SU-DHL-6 (cell line): ENCODE measurements at regions not wholly inside any gene's neighbourhood (a gene's known extent, or its start where the extent isn't known, plus 50 kb on each side); places are given as distances from the start of the nearest gene placed in this dataset.

Source experiments
- H2AFZ ChIP-seq: fragments of 200-600 bp; sonication (generic); 2 replicates; pipeline ENCODE4 v1.6.1; 2014; ENCODE audit warnings: low read depth, mild to moderate bottlenecking, moderate library complexity, mixed read lengths, antibody characterized with exemption, low read length; ENCODE audit not compliant: severe bottlenecking
- H3F3A ChIP-seq: fragments of 200-600 bp; shearing (Covaris generic); 2 replicates; pipeline ENCODE4 v1.6.0; 2016; ENCODE audit warnings: antibody characterized with exemption, mild to moderate bottlenecking; ENCODE audit not compliant: insufficient read depth
- H3K27ac ChIP-seq: fragments of 200-600 bp; sonication (generic); 2 replicates; pipeline ENCODE4 v1.5.1; 2016; ENCODE audit warnings: low read depth, mild to moderate bottlenecking, low read length, moderate library complexity, mixed read lengths
- H3K27me3 ChIP-seq: fragments of 200-600 bp; sonication (generic), shearing (Covaris generic); 2 replicates; pipeline ENCODE4 v1.6.0; 2014; ENCODE audit warnings: mild to moderate bottlenecking, low read length
- H3K36me3 ChIP-seq: fragments of 200-600 bp; sonication (generic); 2 replicates; pipeline ENCODE4 v1.6.1; 2014; ENCODE audit warnings: mild to moderate bottlenecking, low read length, mixed read lengths
- H3K4me2 ChIP-seq: fragments of 300-600, 200-600 bp; shearing (Covaris generic), sonication (generic); 2 replicates; pipeline ENCODE4 v1.6.0; 2014; ENCODE audit warnings: low read length, low read depth, mild to moderate bottlenecking; ENCODE audit not compliant: poor library complexity, severe bottlenecking
- H3K4me3 ChIP-seq: fragments of 200-600 bp; sonication (generic); 2 replicates; pipeline ENCODE4 v1.5.1; 2014; ENCODE audit warnings: antibody characterized with exemption, low read length, mild to moderate bottlenecking, mixed read lengths; ENCODE audit not compliant: insufficient read depth, poor library complexity, severe bottlenecking
- H3K79me2 ChIP-seq: fragments of 200-600 bp; sonication (generic); 2 replicates; pipeline ENCODE4 v1.6.1; 2014; ENCODE audit warnings: mild to moderate bottlenecking, low read length, moderate library complexity; ENCODE audit not compliant: insufficient read depth
- H3K9ac ChIP-seq: fragments of 200-600 bp; sonication (generic); 2 replicates; pipeline ENCODE4 v1.7.0; 2014; ENCODE audit warnings: mild to moderate bottlenecking, low read length
- H3K9me2 ChIP-seq: fragments of 200-600 bp; sonication (generic); replicated peaks from 2 replicates; pipeline ENCODE4 v1.6.1; 2014; ENCODE audit warnings: low read length; ENCODE audit not compliant: insufficient read depth
- H3K9me3 ChIP-seq: fragments of 200-600 bp; sonication (generic); 2 replicates; pipeline ENCODE4 v1.6.1; 2014; ENCODE audit warnings: low read length, mixed read lengths; ENCODE audit not compliant: insufficient read depth
- H4K20me1 ChIP-seq: fragments of 200-600 bp; sonication (generic); 2 replicates; pipeline ENCODE4 v1.6.1; 2014; ENCODE audit warnings: low read depth, mild to moderate bottlenecking, antibody characterized with exemption, low read length, moderate library complexity, mixed read lengths
- EZH2phosphoT487 ChIP-seq: fragments of 200-600 bp; sonication (generic), shearing (Covaris generic); conservative IDR thresholded peaks from 2 replicates; pipeline ENCODE4 v1.6.1; 2018; ENCODE audit warnings: mild to moderate bottlenecking, antibody characterized with exemption, low read length, moderate library complexity, mixed read lengths
- TF ChIP-seq, protein P1 (sequence below): fragments of 200-600 bp; sonication (generic); IDR thresholded peaks from one replicate; pipeline ENCODE4 v1.5.1; 2017; ENCODE audit warnings: antibody characterized with exemption, mild to moderate bottlenecking, low read length, moderate library complexity; ENCODE audit not compliant: insufficient read depth, poor library complexity, severe bottlenecking

GRCh38 chr14:97428808-97429440 is 631.7 kb downstream of the VRK1 start:
- H4K20me1 ChIP-seq: no peaks in the 10 kb centered on the region
- H3K4me3 ChIP-seq: no peak overlapping the region
- no peaks in the 10 kb centered on the region for H3K36me3 ChIP-seq
- TF ChIP-seq EZH2phosphoT487: no peak
- no peaks in the 10 kb centered on the region for H3K9me2 ChIP-seq
- no peaks in the 10 kb centered on the region for H3K9me3 ChIP-seq
- no peaks in the 10 kb centered on the region for H3F3A ChIP-seq
- no peak overlapping the region for H2AFZ ChIP-seq
- no peak overlapping the region for H3K9ac ChIP-seq
- no peak overlapping the region for H3K27ac ChIP-seq
- no peak overlapping the region for H3K4me2 ChIP-seq
- H3K79me2 ChIP-seq: no peaks in the 10 kb centered on the region
- H3K27me3 ChIP-seq: no peaks in the 10 kb centered on the region

DNA sequence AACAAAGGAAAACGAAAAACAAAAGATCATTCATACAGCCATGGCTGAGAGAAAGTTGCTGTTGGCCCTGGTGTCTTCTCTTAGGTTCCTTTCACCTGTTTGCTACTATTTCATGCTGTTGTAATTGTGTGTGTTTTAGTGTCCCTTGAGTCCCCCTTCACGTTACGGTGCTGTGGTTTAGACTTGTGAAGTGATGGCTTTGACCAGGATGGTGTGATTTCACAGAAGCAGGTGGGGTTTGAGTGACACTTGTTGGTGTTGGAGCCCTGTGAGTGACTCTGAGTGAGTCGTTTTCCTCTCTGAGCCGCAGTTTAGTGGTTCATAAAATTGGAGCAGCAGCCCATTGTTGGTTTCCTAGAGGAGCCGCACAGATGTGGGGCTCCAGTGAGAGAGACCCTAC is 635.4 kb downstream of the VRK1 start:
- no peaks in the 10 kb centered on the region for H3K36me3 ChIP-seq
- no peaks in the 10 kb centered on the region for H3K79me2 ChIP-seq
- no peaks in the 10 kb centered on the region for H3K9me2 ChIP-seq
- no peak overlapping the region for H2AFZ ChIP-seq
- no peaks in the 10 kb centered on the region for H3K9me3 ChIP-seq
- H3K4me2 ChIP-seq: no peak overlapping the region
- no peak overlapping the region for H3K27ac ChIP-seq
- H3F3A ChIP-seq: no peaks in the 10 kb centered on the region
- TF ChIP-seq EZH2phosphoT487: no peak
- TF ChIP-seq, protein P1, sequence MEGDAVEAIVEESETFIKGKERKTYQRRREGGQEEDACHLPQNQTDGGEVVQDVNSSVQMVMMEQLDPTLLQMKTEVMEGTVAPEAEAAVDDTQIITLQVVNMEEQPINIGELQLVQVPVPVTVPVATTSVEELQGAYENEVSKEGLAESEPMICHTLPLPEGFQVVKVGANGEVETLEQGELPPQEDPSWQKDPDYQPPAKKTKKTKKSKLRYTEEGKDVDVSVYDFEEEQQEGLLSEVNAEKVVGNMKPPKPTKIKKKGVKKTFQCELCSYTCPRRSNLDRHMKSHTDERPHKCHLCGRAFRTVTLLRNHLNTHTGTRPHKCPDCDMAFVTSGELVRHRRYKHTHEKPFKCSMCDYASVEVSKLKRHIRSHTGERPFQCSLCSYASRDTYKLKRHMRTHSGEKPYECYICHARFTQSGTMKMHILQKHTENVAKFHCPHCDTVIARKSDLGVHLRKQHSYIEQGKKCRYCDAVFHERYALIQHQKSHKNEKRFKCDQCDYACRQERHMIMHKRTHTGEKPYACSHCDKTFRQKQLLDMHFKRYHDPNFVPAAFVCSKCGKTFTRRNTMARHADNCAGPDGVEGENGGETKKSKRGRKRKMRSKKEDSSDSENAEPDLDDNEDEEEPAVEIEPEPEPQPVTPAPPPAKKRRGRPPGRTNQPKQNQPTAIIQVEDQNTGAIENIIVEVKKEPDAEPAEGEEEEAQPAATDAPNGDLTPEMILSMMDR: no peak
- H4K20me1 ChIP-seq: no peaks in the 10 kb centered on the region
- no peak overlapping the region for H3K9ac ChIP-seq
- no peaks in the 10 kb centered on the region for H3K27me3 ChIP-seq
- H3K4me3 ChIP-seq: no peak overlapping the region

DNA sequence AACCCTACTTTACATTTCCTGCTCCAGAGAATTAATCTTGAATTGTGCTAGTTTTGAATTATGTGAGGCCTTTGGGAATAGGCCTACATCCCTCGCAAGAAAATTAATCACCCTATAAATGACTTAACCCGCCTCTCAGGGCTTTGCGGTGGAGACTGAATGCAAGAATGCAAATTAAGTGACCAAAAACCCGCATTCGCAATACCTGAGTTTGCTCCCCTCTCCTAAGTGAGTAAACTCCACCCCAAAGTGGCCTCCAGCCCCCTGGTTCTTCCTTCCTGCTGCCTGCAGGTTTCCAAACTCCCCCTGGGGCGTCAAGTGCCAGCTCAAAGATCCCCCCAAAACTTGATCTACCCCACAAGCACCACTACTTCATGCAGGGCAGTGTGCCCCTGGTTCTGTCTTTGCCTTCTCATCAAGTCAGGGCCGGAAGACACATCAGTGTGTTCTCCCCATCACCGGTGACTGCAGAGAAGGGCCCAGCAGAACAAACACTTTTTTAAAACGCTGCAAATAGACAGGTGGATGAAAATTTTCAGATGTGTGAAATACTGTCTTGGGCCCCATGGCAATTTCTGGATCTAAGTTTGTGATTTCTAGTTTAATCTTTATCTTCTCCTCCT is 644.7 kb downstream of the VRK1 start:
- H3K36me3 ChIP-seq: no peaks in the 10 kb centered on the region
- H3K9me2 ChIP-seq: no peaks in the 10 kb centered on the region
- no peak overlapping the region for H3K9ac ChIP-seq
- H2AFZ ChIP-seq: no peak overlapping the region
- no peaks in the 10 kb centered on the region for H3K9me3 ChIP-seq
- H3K27ac ChIP-seq: no peak overlapping the region
- no peaks in the 10 kb centered on the region for H4K20me1 ChIP-seq
- H3F3A ChIP-seq: no peaks in the 10 kb centered on the region
- TF ChIP-seq EZH2phosphoT487: no peak
- TF ChIP-seq, protein P1: no peak
- no peaks in the 10 kb centered on the region for H3K79me2 ChIP-seq
- no peak overlapping the region for H3K4me2 ChIP-seq
- H3K4me3 ChIP-seq: no peak overlapping the region
- no peaks in the 10 kb centered on the region for H3K27me3 ChIP-seq

DNA sequence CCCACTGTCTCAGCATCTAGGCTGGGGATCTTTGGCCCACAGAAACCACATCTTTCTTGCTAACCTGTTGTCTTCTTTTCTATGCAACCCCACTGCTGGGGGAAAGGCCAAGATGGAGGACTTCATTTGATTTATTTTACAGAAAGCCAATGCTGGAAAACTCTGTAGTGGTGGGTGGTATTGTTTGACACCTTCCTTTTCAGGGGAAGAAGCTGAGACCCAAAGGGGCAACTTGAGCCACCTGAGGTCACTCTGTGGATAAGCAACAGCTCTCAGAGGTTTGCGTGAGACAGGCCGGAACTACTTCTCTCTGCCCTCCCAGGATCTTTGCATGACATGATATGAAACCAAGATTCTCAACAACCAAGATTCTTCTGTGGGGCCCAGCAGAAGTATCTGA is 645.2 kb downstream of the VRK1 start:
- H3K36me3 ChIP-seq: no peaks in the 10 kb centered on the region
- TF ChIP-seq, protein P1: no peak
- no peak for TF ChIP-seq EZH2phosphoT487
- H4K20me1 ChIP-seq: no peaks in the 10 kb centered on the region
- H3F3A ChIP-seq: no peaks in the 10 kb centered on the region
- H3K4me2 ChIP-seq: no peak overlapping the region
- no peak overlapping the region for H2AFZ ChIP-seq
- H3K27me3 ChIP-seq: no peaks in the 10 kb centered on the region
- H3K4me3 ChIP-seq: no peak overlapping the region
- H3K9me3 ChIP-seq: no peaks in the 10 kb centered on the region
- no peaks in the 10 kb centered on the region for H3K79me2 ChIP-seq
- no peaks in the 10 kb centered on the region for H3K9me2 ChIP-seq
- no peak overlapping the region for H3K27ac ChIP-seq
- H3K9ac ChIP-seq: no peak overlapping the region
